HG03575 (cell line): ENCODE measurements at regions not wholly inside any gene's neighbourhood (a gene's known extent, or its start where the extent isn't known, plus 50 kb on each side); places are given as distances from the start of the nearest gene placed in this dataset.

Source experiments
- ATAC-seq: cut with Tn5 transposase; IDR thresholded peaks from one replicate; pipeline ENCODE4 v1.9.1; 2021; ENCODE audit not compliant: unreplicated experiment, insufficient number of reproducible peaks, low FRiP score; ENCODE audit errors: extremely low read depth

- ATAC-seq = no peak
These were observed 86.3 kb downstream of the HS3ST1 start for GRCh38 chr4:11342401-11342800.

GRCh38 chr4:11341337-11342043 is 87.2 kb downstream of the HS3ST1 start:
- no peak for ATAC-seq

DNA sequence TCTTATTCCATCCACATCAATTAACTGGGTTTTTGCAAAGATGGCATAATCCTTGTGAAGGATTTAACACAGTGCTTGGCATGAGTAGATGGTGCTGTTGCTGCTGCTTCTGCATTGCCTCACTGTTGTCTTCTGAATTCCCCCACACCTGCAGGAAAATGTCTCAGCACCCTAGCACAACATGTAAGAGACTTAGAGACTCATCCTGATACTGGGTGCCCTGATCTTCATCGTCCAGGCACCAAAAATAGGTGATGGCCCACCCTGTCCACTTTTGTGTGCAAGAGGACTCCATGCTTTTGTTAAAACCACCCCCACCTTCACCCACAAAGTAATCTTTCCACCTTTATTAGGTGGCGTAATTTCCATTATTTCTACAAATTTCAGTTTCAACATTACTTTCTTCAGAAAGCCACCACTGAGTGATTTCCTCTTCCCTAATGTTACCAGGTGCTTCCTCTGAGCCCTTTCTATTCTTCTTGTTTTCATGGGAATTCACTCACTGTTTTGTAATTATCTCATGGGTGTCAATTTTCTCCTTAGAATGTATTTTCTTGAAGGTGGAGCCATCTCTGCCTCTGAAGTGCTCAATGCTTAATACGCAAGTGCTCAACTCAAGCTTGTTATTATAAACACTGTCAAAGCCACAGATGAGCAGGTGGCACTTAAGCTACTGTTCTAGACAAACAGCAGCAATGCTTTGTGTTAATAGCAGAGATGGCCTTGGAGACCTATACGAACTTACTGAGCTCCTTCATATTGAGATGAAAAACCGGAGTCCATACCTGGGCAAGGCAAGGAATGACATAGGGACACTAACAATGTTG is 89.5 kb downstream of the HS3ST1 start:
- ATAC-seq = no peak

DNA sequence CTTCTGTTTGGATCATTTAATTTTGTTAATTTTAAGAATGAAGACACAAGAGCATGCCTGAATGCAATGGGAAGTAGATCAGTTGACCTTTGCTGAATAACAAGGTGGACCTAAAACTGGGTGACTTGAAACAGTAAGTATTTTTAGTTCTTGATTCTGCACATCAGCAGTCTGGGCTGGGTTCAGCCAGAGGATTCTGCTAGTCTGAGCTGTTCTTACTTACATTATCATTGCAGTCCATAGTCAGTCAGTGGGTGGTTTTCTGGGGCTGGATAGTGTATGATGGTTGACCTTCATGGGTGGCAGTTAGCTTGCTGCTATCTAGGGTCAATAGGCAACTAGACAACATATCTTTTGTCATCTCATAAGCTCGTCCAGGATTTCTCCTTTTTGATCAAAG is 91.4 kb downstream of the HS3ST1 start:
- ATAC-seq = no peak

DNA sequence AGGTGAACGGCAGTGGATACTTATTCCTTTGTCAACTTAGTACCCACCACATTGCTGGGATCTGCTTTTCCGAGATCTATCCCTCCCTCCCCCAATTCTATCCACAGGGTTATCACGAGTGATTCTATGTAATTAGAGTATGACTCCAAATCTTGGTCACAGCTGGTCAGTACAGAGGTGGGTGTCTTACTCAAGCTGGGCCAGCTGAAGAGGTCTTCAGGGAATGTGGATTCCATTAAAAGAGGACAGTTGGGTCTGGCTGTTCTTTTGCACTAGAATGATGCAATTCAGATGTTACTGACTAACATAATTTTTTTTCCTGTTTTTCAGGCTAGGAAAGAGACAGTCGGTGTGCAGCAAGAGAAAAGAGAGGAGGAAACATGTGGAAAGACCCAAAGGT is 92.3 kb downstream of the HS3ST1 start:
- ATAC-seq = no peak

DNA sequence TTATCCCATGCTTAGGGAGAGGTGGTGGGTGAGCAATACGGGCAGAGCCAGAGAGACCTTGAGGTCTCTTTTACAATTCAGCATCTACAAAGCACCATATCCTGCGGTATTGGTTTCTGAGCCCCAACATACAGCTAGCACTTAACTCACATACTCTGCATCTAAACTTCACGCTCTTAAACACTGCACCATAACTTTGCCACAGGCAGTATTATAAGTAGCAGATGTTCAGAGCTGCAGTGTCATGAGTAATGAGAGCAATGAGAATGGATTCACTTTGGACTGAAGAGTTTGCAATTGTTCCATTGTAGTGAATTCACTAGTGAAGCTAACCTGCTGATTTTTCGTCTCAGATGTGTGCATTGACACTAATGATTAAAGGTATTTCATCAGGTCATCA is 93.8 kb downstream of the HS3ST1 start:
- ATAC-seq = no peak

GRCh38 chr4:11328401-11328800 is 100.3 kb downstream of the HS3ST1 start:
- no peak for ATAC-seq

GRCh38 chr4:11326021-11326420 is 102.7 kb downstream of the HS3ST1 start:
- ATAC-seq = no peak

DNA sequence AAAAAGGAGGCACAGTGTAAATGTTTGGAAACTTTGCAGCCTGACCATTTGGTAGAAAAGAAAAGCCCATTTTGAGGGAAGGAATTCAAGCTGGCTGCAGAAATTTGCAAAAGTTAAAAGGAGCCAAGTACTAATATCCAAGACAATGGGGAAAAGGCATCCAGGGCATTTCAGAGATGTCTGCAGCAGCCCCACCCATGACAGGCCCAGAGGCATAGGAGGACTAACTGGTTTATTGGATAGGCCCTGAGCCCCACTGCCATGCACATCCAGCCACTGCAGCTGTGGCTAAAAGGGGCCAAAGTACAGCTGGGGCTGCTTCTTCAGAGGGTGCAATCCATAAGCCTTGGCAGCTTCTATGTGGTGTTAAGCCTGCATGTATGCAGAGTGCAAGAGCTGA is 104.9 kb downstream of the HS3ST1 start:
- no peak for ATAC-seq

GRCh38 chr4:11313157-11313943 is 115.3 kb downstream of the HS3ST1 start:
- ATAC-seq = no peak

DNA sequence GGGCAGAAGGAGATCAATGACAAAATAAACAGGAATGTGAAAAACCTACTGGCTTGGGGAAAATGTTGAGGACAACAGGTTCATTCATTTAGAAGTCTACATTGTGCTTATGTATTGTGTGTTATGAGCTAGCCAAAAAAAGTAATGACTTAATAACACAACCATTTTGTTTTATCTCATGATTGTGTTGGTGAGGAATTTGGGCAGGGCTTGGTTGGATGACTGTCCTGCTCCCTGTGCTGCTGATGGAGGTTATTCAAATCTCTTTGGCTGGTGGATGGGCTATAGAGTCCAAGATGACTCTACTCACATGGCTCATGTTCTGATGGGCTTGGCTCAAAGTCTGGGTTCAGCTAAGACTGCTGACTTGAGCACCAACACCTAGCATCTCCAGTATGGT is 116.3 kb downstream of the HS3ST1 start:
- no peak for ATAC-seq

DNA sequence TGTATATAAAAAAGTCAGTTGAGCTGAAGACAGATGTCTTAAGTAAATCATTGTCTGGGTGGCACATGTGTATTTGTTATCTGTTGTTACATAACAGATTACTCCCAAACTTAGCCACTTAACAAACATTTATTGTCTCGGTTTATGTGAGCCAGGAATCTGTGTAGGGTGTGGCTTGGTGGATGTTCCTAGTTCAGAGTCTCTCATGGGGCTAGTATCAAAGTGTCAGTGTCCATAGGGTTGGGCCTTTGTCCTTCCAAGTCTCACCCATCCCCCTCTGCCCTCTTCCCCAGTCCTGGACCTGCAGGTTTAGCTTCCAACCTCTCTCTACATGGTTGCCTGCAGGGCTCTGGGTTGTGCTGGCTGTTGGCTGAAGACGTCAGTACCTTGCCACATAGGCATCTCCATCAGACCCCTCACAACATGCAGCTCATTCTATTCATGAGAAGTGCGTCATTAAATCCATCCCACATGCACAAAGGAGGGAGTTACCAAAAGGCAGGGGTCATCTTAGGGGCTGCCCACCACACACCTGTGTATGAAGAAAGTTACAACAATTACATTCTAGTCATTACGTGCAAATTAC is 127.5 kb downstream of the HS3ST1 start:
- ATAC-seq = no peak

DNA sequence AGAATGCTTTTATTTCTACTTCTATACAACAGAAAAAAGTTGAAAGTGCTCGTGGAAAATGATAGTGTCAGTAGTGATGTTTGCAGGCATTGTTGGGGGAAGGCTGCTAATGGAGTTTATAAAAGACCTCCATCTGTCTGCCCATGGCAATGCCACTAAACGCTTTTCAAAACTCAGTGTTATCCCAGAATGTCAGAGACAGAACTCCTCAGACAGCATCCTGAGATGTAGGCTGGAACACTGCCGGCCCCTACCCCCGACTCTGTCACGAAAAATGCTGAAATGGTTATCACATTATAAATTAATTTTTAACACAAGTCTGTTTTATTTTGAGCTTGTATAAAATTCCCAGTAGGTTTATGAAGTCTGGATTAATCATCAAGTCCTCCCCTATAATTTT is 128.9 kb downstream of the HS3ST1 start:
- no peak for ATAC-seq

GRCh38 chr4:11299016-11299415 is 129.7 kb downstream of the HS3ST1 start:
- no peak for ATAC-seq

DNA sequence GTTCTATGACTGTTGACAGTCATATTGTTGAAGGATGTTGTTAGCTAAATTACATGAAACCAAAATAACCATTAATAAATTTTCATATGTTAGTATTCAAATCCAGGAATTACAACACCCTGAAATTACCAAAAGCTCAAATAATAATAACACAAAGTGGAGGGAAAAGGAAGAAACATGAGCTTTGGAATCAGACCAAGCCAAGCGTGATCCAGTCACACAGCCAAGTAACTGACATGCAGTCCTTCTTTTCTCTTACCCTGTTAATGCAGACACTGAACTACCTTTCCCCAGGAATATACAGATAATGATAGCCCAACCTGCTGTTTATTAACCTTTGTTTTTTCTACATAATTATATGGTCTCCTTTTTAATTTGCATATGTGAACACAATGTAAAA is 130.2 kb downstream of the HS3ST1 start:
- no peak for ATAC-seq

DNA sequence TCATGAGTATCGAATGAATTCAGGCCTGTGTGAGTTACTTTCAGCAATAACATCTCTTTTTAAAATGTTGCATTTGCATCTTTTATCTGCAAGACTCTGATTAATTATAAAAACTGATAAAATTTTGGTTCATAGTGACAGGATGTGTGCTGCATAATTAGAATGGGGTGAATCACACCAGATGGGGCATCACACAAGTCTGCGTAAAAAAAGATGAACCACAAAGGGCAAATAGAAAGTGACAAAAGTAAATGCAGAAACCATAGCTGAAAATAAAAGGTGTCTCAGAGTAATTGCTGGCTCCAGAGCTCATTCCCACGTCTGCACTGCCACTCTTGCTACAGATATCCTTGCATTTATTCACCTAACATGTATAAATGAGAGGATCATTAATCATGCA is 131.1 kb downstream of the HS3ST1 start:
- no peak for ATAC-seq

DNA sequence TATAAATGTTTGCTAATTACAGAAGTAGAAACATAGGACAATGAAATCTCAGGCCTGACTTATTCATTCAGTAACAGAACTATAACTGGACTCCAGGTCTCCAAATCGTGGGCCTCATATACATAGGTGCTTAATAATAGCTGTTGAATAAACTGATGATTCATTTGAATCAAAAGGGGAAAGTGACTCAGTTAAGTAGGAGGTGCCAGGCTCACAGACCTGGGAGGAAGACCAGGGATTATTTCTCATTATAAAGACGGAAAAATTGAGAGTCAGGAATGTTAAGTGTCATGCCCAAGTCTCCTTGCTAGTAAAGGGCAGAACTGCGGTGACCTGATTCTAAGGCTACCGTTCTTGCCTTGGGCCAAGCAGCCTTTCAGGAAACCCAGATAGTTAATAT is 131.5 kb downstream of the HS3ST1 start:
- ATAC-seq = no peak

DNA sequence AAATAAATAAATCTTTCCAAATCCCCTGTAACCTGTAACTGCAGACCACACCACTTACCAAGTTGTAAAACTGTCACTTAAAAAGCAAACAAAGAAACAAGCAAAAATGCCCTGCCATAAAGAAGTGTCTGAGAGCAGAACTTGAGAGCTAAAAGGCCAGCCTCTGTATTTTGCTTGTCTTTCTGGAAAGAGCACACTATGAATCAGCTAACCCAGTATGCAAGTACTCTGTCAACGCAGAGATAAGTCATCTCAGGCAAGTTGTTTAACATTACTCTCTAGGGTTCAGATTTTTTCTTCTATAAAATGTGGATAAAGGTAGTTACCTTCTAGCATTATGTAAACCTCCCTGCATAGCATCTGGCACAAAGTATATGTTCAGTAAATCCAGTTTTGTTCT is 134.8 kb downstream of the HS3ST1 start:
- ATAC-seq = no peak

GRCh38 chr4:11287055-11287454 is 141.6 kb downstream of the HS3ST1 start:
- ATAC-seq = no peak
